ENCODE measurements at regions not wholly inside any gene's neighbourhood (a gene's known extent, or its start where the extent isn't known, plus 50 kb on each side); places are given as distances from the start of the nearest gene placed in this dataset.

- no peak overlapping the region for H2AFZ ChIP-seq (ENCODE audit: low read length)
- H3K9ac ChIP-seq (ENCODE audit: low read length) = no peak overlapping the region
- ATAC-seq (no peak), DNase-seq (no peak)
- ChIA-PET CTCF (no interaction called here), POLR2A (ENCODE audit: unreplicated experiment) (no interaction called here)
- no peak overlapping the region for H3K4me2 ChIP-seq (ENCODE audit: low read length)
- H3K4me3 ChIP-seq (ENCODE audit: low read length) = no peak overlapping the region
- intact Hi-C loops (cut with micrococcal nuclease) = no loop called here
- H3K27ac ChIP-seq (ENCODE audit: low read length) = no peak overlapping the region
- no peaks in the 10 kb centered on the region for H3K9me3 ChIP-seq (ENCODE audit: low read length)
- H3K36me3 ChIP-seq (ENCODE audit: low read depth, low read length) = no peaks in the 10 kb centered on the region
- H3K79me2 ChIP-seq (ENCODE audit: low read length) = no peaks in the 10 kb centered on the region
- BruUV-seq (replicated peaks) = no TSS peak
- no peak for TF ChIP-seq CTCF (conservative IDR thresholded peaks at IDR 0.05; ENCODE audit: low read depth, low read length)
- TF ChIP-seq EZH2phosphoT487 (IDR thresholded peaks at IDR 0.05; ENCODE audit: borderline replicate concordance, low read length) = no peak
- no peak for TF ChIP-seq EZH2 (IDR thresholded peaks at IDR 0.05; ENCODE audit: low read length, unreplicated experiment)
- H4K20me1 ChIP-seq (ENCODE audit: low read length) = no peaks in the 10 kb centered on the region
- no peaks in the 10 kb centered on the region for H3F3A ChIP-seq (ENCODE audit: low read length, unreplicated experiment)
- no peaks in the 10 kb centered on the region for H3K4me1 ChIP-seq (ENCODE audit: insufficient read depth, low read length)
- H3K27me3 ChIP-seq (ENCODE audit: low read length) = no peaks in the 10 kb centered on the region
- H3K9me2 ChIP-seq (replicated peaks; ENCODE audit: low read length) = no peaks in the 10 kb centered on the region
Observed at GRCh38 chr20:56722042-56722441, 92.9 kb downstream of the TFAP2C start.

GRCh38 chr20:56723331-56723730 is 94.2 kb downstream of the TFAP2C start:
- Histone ChIP-seq H2AFZ (ENCODE audit: low read length) (no peak overlapping the region), H3K4me2 (ENCODE audit: low read length) (no peak overlapping the region), H3K9me3 (ENCODE audit: low read length) (no peaks in the 10 kb centered on the region), H3K27ac (ENCODE audit: low read length) (no peak overlapping the region), H3K79me2 (ENCODE audit: low read length) (no peaks in the 10 kb centered on the region), H3K4me3 (ENCODE audit: low read length) (no peak overlapping the region), H4K20me1 (ENCODE audit: low read length) (no peaks in the 10 kb centered on the region), H3K9ac (ENCODE audit: low read length) (no peak overlapping the region), H3K9me2 (replicated peaks; ENCODE audit: low read length) (no peaks in the 10 kb centered on the region), H3K27me3 (ENCODE audit: low read length) (no peaks in the 10 kb centered on the region), H3F3A (ENCODE audit: low read length, unreplicated experiment) (no peaks in the 10 kb centered on the region), H3K36me3 (ENCODE audit: low read depth, low read length) (no peaks in the 10 kb centered on the region), H3K4me1 (ENCODE audit: insufficient read depth, low read length) (no peaks in the 10 kb centered on the region)
- ATAC-seq = no peak
- ChIA-PET POLR2A (ENCODE audit: unreplicated experiment) (no interaction called here), CTCF (no interaction called here)
- DNase-seq = no peak
- TF ChIP-seq EZH2 (IDR thresholded peaks at IDR 0.05; ENCODE audit: low read length, unreplicated experiment) (no peak), CTCF (conservative IDR thresholded peaks at IDR 0.05; ENCODE audit: low read depth, low read length) (no peak)
- intact Hi-C loops (cut with micrococcal nuclease) = no loop called here
- BruUV-seq (replicated peaks) = no TSS peak

GRCh38 chr20:56724241-56724757 is 95.2 kb downstream of the TFAP2C start:
- no TSS peak for BruUV-seq (replicated peaks)
- H3K9me3 ChIP-seq (ENCODE audit: low read length) = no peaks in the 10 kb centered on the region
- no peaks in the 10 kb centered on the region for H3K4me1 ChIP-seq (ENCODE audit: insufficient read depth, low read length)
- DNase-seq = no peak
- H3K36me3 ChIP-seq (ENCODE audit: low read depth, low read length) = no peaks in the 10 kb centered on the region
- intact Hi-C loops (cut with micrococcal nuclease) = no loop called here
- no peaks in the 10 kb centered on the region for H3K79me2 ChIP-seq (ENCODE audit: low read length)
- H3K9me2 ChIP-seq (replicated peaks; ENCODE audit: low read length) = no peaks in the 10 kb centered on the region
- no peak overlapping the region for H2AFZ ChIP-seq (ENCODE audit: low read length)
- H3F3A ChIP-seq (ENCODE audit: low read length, unreplicated experiment) = no peaks in the 10 kb centered on the region
- ATAC-seq = no peak
- H3K9ac ChIP-seq (ENCODE audit: low read length) = no peak overlapping the region
- POLR2A ChIA-PET (ENCODE audit: unreplicated experiment) = no interaction called here
- no peak overlapping the region for H3K4me3 ChIP-seq (ENCODE audit: low read length)
- no peak overlapping the region for H3K27ac ChIP-seq (ENCODE audit: low read length)
- no peak overlapping the region for H3K4me2 ChIP-seq (ENCODE audit: low read length)
- no peak for TF ChIP-seq EZH2 (IDR thresholded peaks at IDR 0.05; ENCODE audit: low read length, unreplicated experiment)
- TF ChIP-seq EZH2phosphoT487 (IDR thresholded peaks at IDR 0.05; ENCODE audit: borderline replicate concordance, low read length) = no peak
- no peak for TF ChIP-seq CTCF (conservative IDR thresholded peaks at IDR 0.05; ENCODE audit: low read depth, low read length)
- no peaks in the 10 kb centered on the region for H3K27me3 ChIP-seq (ENCODE audit: low read length)
- H4K20me1 ChIP-seq (ENCODE audit: low read length) = no peaks in the 10 kb centered on the region
- CTCF ChIA-PET = no interaction called here

All from PC-3 (cell line).